ENCODE measurements at regions not wholly inside any gene's neighbourhood (a gene's known extent, or its start where the extent isn't known, plus 50 kb on each side); places are given as distances from the start of the nearest gene placed in this dataset.

GRCh38 chr4:128363966-128364365 is 76.4 kb upstream of the PGRMC2 start:
- no peak for DNase-seq (ENCODE audit: low read depth, low spot score)

- no peak for DNase-seq (ENCODE audit: low read depth, low spot score)
These were observed 75.1 kb upstream of the PGRMC2 start for GRCh38 chr4:128362760-128363159.

GRCh38 chr4:128359422-128359821 is 71.8 kb upstream of the PGRMC2 start:
- DNase-seq (ENCODE audit: low read depth, low spot score), result no peak

DNA sequence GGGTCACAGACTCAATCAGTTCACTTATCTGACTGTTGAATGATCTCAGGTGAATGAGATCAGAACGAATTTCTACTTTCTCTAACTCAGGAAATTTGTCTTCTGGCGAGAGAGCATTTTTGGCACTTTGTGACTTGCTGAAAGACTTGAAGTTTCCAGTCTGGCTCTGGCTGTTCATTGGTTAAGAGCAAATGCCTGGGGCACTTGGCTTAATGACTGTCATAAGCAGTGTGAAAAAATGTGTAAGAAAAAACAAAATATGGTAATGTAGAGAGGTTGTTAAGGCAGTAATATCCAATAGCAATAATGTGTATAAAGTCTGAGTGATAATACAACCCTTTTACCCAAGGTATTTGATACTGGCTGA is 71.3 kb upstream of the PGRMC2 start:
- no peak for DNase-seq (ENCODE audit: low read depth, low spot score)

DNA sequence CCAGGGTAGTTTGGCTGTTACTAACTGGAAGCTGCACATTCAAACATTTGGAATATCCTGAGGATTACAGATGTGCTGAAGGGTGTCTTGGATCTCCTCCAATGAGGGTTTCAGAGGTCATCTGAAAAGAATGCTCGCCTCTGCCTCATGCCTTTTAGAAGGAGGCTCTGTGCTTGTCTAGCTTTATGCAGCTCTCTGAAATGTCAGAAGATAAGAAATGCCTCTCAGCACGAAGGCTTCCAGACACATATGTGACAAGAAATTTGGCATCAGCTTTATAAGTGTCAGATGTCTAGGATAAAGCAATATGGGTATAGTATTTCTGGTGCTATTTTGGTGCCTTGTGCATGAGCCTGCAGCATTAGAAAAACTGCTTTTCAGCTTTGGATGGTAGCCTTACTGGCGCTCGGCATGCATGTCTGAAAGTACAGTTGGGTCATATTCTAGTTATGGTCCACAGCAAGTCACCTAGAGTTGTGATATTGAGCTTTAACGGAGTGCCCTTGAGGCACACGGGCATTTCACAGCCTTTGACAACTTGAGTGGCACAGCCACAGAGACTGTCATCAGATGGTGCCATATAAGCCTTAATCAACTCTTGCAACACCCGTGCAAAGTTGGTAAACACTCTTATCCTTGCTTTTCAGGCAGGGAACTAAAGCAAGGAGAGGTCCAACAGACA is 70.8 kb upstream of the PGRMC2 start:
- DNase-seq (ENCODE audit: low read depth, low spot score), result no peak

- peak; percentile 57 for DNase-seq (ENCODE audit: low read depth, low spot score)
These were observed 69.7 kb upstream of the PGRMC2 start for GRCh38 chr4:128357286-128357685.

- no peak for DNase-seq (ENCODE audit: low read depth, low spot score)
These were observed 67.7 kb upstream of the PGRMC2 start for GRCh38 chr4:128355305-128355704.

- peak; percentile 87 for DNase-seq (ENCODE audit: low read depth, low spot score)
These were observed 66.7 kb upstream of the PGRMC2 start for GRCh38 chr4:128354205-128354821.

- no peak for DNase-seq (ENCODE audit: low read depth, low spot score)
These were observed 66.2 kb upstream of the PGRMC2 start for GRCh38 chr4:128353791-128354190.

GRCh38 chr4:128351502-128351901 is 63.9 kb upstream of the PGRMC2 start:
- no peak for DNase-seq (ENCODE audit: low read depth, low spot score)

- DNase-seq (ENCODE audit: low read depth, low spot score), result no peak
These were observed 62.9 kb upstream of the PGRMC2 start for GRCh38 chr4:128350449-128351045.

DNA sequence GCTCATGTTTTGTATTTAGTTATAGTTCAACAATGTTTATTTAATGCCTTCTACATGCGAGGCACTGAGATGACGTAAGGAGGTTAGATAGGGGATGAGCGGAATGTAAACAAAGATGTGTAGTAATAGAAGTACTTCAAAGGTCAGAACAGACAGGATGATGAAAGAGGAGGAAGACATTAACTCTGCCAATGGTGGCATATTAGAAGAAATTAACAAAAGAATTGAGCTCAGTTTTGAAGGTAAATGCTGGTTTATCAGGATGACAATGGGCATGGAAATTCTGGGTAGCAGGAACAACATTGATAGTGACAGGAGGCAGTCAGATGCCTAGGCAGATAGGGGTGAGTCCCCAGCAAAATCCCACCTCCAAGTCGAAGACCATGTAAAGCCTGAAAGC is 62.3 kb upstream of the PGRMC2 start:
- DNase-seq (ENCODE audit: low read depth, low spot score), result no peak

GRCh38 chr4:128347930-128348660 is 60.5 kb upstream of the PGRMC2 start:
- DNase-seq (ENCODE audit: low read depth, low spot score), result no peak

- no peak for DNase-seq (ENCODE audit: low read depth, low spot score)
These were observed 59.7 kb upstream of the PGRMC2 start for GRCh38 chr4:128347175-128347868.

GRCh38 chr4:128346054-128346716 is 58.6 kb upstream of the PGRMC2 start:
- no peak for DNase-seq (ENCODE audit: low read depth, low spot score)

DNA sequence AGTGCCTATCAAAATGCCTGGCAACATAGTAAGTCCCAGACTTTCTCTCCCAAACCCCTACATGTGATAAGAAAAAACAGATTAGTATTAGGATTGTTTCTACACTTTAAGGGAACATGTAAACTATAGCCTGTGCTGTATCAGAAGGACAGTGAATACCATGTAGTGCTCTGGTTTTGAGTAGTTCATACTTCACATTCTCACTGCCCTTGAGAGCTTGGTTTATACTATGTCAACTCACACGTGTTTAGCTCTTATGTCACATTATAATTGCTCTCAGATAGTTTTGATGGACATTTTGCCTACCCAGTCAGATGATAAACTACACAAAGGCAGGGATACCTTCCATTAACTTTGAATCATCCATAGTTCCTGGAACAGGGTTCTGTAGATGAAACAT is 58.0 kb upstream of the PGRMC2 start:
- DNase-seq (ENCODE audit: low read depth, low spot score), result no peak

GRCh38 chr4:128342762-128343161 is 55.1 kb upstream of the PGRMC2 start:
- DNase-seq (ENCODE audit: low read depth, low spot score), result no peak

DNA sequence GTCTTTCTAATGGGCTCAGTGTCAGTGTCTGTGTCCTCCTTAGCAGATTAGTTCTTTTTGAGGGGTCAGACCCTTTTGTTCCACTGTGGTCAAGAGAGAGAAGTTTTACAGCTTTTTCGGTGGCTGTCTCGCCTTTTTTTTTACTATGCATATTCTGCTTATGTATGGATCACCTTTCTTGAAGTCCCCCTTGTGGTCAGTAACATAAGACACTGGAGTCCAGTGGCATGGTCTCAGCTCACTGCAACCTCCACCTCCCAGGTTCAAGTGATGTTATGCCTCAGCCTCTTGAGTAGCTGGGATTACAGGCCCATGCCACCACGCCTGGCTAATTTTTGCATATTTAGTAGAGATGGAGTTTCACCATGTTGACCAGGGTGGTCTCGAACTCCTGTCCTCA is 54.0 kb upstream of the PGRMC2 start:
- DNase-seq (ENCODE audit: low read depth, low spot score), result no peak

DNA sequence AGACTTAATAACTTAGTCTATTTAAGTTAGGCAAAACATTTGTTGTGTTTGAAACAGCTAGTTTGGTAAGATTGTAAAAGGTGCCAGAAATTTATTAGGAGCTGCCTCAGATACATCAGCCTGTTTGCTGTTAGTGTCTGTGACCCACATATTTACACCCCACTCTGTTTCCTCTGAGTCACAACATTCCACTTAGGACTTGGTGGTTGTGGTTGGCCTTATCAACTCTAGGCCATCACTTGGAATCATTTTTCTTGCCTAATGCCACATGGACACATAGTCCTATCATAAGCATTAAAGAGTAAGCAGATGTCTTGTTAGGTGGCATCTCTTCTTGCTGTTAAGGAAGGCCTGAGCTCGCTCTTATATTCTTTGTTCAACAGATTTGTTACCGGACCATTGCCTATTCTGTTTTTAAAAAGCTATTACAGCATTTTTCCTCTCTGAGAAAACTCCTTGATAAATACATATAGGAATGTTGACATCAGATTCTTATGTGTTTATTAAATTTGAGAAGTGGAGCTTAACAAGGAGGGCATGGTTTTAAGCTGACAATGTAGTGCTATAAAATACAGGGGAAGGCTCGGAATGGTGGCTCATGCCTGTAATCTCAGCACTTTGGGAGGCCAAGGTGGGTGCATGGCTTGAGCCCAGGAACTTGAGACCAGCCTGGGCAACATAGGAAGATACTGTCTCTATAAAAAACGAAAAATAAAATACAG is 51.2 kb upstream of the PGRMC2 start:
- no peak for DNase-seq (ENCODE audit: low read depth, low spot score)

DNA sequence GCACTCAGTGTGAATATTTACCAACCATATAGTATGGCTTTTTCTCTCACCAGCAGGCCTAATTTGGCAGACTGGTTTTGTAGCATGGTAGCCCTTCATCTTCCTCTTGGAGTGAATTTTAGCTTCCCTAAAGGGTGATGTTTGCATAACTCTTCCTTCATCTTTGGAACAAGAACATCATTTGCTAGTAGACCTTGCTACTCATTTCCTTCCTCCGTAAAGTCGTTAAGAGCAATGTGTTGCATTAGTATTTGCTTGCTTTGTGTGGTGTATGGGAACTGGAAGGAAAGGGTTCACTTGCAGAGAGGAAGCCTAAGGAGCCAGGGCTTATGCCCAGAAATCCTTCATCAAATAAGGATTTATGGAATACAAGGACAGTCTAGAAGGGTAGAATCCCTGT is 50.2 kb upstream of the PGRMC2 start:
- no peak for DNase-seq (ENCODE audit: low read depth, low spot score)

All from pulmonary artery endothelial cell (primary cell).